HCT116 (cell line): ENCODE measurements at regions not wholly inside any gene's neighbourhood (a gene's known extent, or its start where the extent isn't known, plus 50 kb on each side); places are given as distances from the start of the nearest gene placed in this dataset.

Experiments used
- ATAC-seq: fragments of 200-7000 bp; cut with Tn5 transposase; 2 replicates; pipeline ENCODE4 v1.9.1; 2020; ENCODE audit warnings: mild to moderate bottlenecking, moderate library complexity
- BruUV-seq: library from RNA; stranded (reverse); fragments of 400-500 nt; replicated peaks from 2 replicates; lab custom pipeline; 2021; lab: Mats Ljungman, UMichigan
- CTCF ChIA-PET: fragments of 300-600 bp; sonication (Branson Sonifier 250); formaldehyde crosslinking; loops from one replicate; lab custom pipeline; 2021; ENCODE audit warnings: antibody characterized with exemption; lab: Charles Lee
- POLR2A ChIA-PET: fragments of 300-600, 350-600 bp; sonication (Branson Sonifier 250); formaldehyde crosslinking; loops from one replicate; lab custom pipeline; 2021; ENCODE audit warnings: antibody characterized with exemption; lab: Charles Lee
- RAD21 ChIA-PET, 2 experiments: fragments of 300-600 bp; sonication (Branson Sonifier 250); formaldehyde crosslinking; loops; one replicate each; lab custom pipeline; 2023; ENCODE audit warnings: low total read pairs in 2 of 2; ENCODE audit not compliant: uncharacterized antibody in 2 of 2, unreplicated experiment in 2 of 2, low non-redundant PET in 1 of 2; lab: Charles Lee
- DNase-seq: peaks from one replicate; pipeline ENCODE4 v3.0.0-alpha.2; 2010; ENCODE audit warnings: low read depth, low spot score
- H2AFZ ChIP-seq: fragments of 200-600 bp; shearing (Covaris generic), sonication (generic); 2 replicates; pipeline ENCODE4 v1.6.1; 2017; ENCODE audit warnings: low read depth, mixed run types, mixed read lengths, antibody characterized with exemption, low read length; ENCODE audit not compliant: poor library complexity, severe bottlenecking
- H3K27ac ChIP-seq: 2 replicates; pipeline ENCODE4 v1.5.1; 2012; ENCODE audit warnings: low read depth, low read length
- H3K27me3 ChIP-seq: fragments of 200-600 bp; sonication (generic); 2 replicates; pipeline ENCODE4 v1.6.1; 2016; ENCODE audit warnings: mixed run types, low read length, mixed read lengths; ENCODE audit not compliant: insufficient read depth
- H3K36me3 ChIP-seq, 2 experiments: fragments of 200-500 bp in 1 of 2; fragments of 200-600 bp in 1 of 2; sonication (Bioruptor generic) in 1 of 2; sonication (generic) in 1 of 2; 2 replicates each; pipeline versions ENCODE4 v1.5.1 to v1.6.1; 2014 to 2016; ENCODE audit warnings: low read length in 2 of 2, inconsistent platforms in 1 of 2, mixed read lengths in 1 of 2, mixed run types in 1 of 2; ENCODE audit not compliant: insufficient read depth in 2 of 2, control insufficient read depth in 1 of 2
- H3K4me1 ChIP-seq, 2 experiments: fragments of 200-600 bp in 1 of 2; sonication (generic) in 1 of 2; 2 replicates each; pipeline versions ENCODE4 v1.5.1 to v1.6.1; 2012 to 2017; ENCODE audit warnings: low read length in 2 of 2, inconsistent platforms in 1 of 2, mild to moderate bottlenecking in 1 of 2, mixed read lengths in 1 of 2, mixed run types in 1 of 2, moderate library complexity in 1 of 2; ENCODE audit not compliant: insufficient read depth in 2 of 2, control insufficient read depth in 1 of 2
- H3K4me2 ChIP-seq: fragments of 200-600 bp; sonication (generic); 2 replicates; pipeline ENCODE4 v1.6.1; 2017; ENCODE audit warnings: mixed run types, low read length, mixed read lengths
- H3K4me3 ChIP-seq, 2 experiments: fragments of 200-600 bp in 1 of 2; sonication (generic) in 1 of 2; replicated peaks in 1 of 2; 2 replicates each; pipeline ENCODE4 v1.5.1; 2011 to 2016; ENCODE audit warnings: low read length in 2 of 2, control low read depth in 1 of 2, low read depth in 1 of 2, mild to moderate bottlenecking in 1 of 2, mixed read lengths in 1 of 2, mixed run types in 1 of 2
- H3K79me2 ChIP-seq: fragments of 200-600 bp; sonication (generic); 2 replicates; pipeline ENCODE4 v1.6.1; 2017; ENCODE audit warnings: mild to moderate bottlenecking, mixed run types, low read length, moderate library complexity, mixed read lengths; ENCODE audit not compliant: insufficient read depth
- H3K9ac ChIP-seq: fragments of 200-600 bp; sonication (generic); 2 replicates; pipeline ENCODE4 v1.6.1; 2016; ENCODE audit warnings: low read length, mixed read lengths
- H3K9me2 ChIP-seq: fragments of 200-600 bp; sonication (generic), shearing (Covaris generic); 2 replicates; pipeline ENCODE4 v1.6.1; 2017; ENCODE audit warnings: mixed run types, mild to moderate bottlenecking, moderate library complexity; ENCODE audit not compliant: insufficient read depth
- H3K9me3 ChIP-seq, 2 experiments: fragments of 200-500 bp in 1 of 2; fragments of 200-600 bp in 1 of 2; sonication (Bioruptor generic) in 1 of 2; sonication (generic) in 1 of 2; 2 replicates each; pipeline ENCODE4 v1.6.1; 2014 to 2017; ENCODE audit warnings: low read length in 2 of 2, mixed read lengths in 2 of 2, inconsistent platforms in 1 of 2, low read depth in 1 of 2, mild to moderate bottlenecking in 1 of 2, mixed run types in 1 of 2, moderate library complexity in 1 of 2; ENCODE audit not compliant: control insufficient read depth in 1 of 2, insufficient read depth in 1 of 2
- H4K20me1 ChIP-seq: fragments of 200-600 bp; sonication (generic), shearing (Covaris generic); 2 replicates; pipeline ENCODE4 v1.6.1; 2017; ENCODE audit warnings: mixed run types, mild to moderate bottlenecking, moderate library complexity; ENCODE audit not compliant: insufficient read depth
- CBX3 ChIP-seq: IDR thresholded peaks from 2 replicates; pipeline ENCODE4 v1.6.1; 2012; ENCODE audit warnings: low read depth
- CEBPB ChIP-seq: IDR thresholded peaks from 2 replicates; pipeline ENCODE4 v1.6.1; 2012; ENCODE audit warnings: low read depth
- EGR1 ChIP-seq: IDR thresholded peaks from 2 replicates; pipeline ENCODE4 v1.6.1; 2012; ENCODE audit warnings: low read depth
- EZH2phosphoT487 ChIP-seq: fragments of 200-600 bp; IDR thresholded peaks from 2 replicates; pipeline ENCODE4 v1.6.1; 2018; ENCODE audit warnings: antibody characterized with exemption, borderline replicate concordance
- POLR2A ChIP-seq: IDR thresholded peaks from 2 replicates; pipeline ENCODE4 v1.7.0; 2011; ENCODE audit warnings: borderline replicate concordance; ENCODE audit not compliant: insufficient read depth, insufficient read length; ENCODE audit errors: extremely low read depth
- POLR2AphosphoS5 ChIP-seq: IDR thresholded peaks from 2 replicates; pipeline ENCODE4 v1.6.1; 2011; ENCODE audit warnings: mild to moderate bottlenecking, low read depth, low read length, moderate library complexity
- RAD21 ChIP-seq: IDR thresholded peaks from 2 replicates; pipeline ENCODE4 v1.6.1; 2012; ENCODE audit warnings: low read depth, mild to moderate bottlenecking
- SIN3A ChIP-seq: IDR thresholded peaks from 2 replicates; pipeline ENCODE4 v1.6.1; 2012; ENCODE audit warnings: low read depth
- SP1 ChIP-seq: IDR thresholded peaks from 2 replicates; pipeline ENCODE4 v1.6.1; 2012; ENCODE audit warnings: low read depth
- TCF7L2 ChIP-seq: IDR thresholded peaks from 2 replicates; pipeline ENCODE4 v1.7.0; 2011; ENCODE audit warnings: borderline replicate concordance, inconsistent platforms; ENCODE audit not compliant: insufficient read depth, insufficient read length; ENCODE audit errors: extremely low read depth
- ZFX ChIP-seq: fragments of 450-650 bp; IDR thresholded peaks from 2 replicates; pipeline ENCODE4 v1.6.1; 2017
- intact Hi-C: fragments of 100-400 bp; cut with micrococcal nuclease; formaldehyde crosslinking; loops from 2 replicates; pipeline ENCODE4 v1.10.0; 2022
- TF ChIP-seq, protein P1 (sequence below): IDR thresholded peaks from 2 replicates; pipeline ENCODE4 v1.6.1; 2012; ENCODE audit warnings: low read depth
- TF ChIP-seq, protein P2 (sequence below): IDR thresholded peaks from 2 replicates; pipeline ENCODE4 v1.6.1; 2011; ENCODE audit warnings: mild to moderate bottlenecking, low read length, moderate library complexity; ENCODE audit not compliant: insufficient replicate concordance; ENCODE audit errors: extremely low read depth

DNA sequence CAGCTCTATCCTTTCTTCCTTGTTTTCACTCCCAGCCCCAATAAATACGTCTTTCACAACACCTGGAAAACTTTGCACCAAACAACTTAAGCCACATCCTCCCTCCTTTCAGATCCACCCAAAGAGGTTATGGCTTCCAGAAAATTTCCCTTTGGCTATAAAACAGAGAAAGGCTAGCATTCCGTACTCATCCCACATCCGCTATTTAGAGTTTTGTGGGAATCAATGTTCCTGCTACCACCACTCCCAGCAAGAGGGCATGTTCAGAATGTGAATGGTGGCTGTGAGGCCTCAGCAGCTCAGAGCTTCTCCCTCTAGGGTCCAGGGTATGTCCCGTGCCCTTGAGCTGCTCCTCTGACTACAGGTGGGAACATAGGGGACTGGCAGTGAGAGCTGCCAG, 214.6 kb downstream of the NCK2 start:
- ChIA-PET POLR2A (no interaction called here), RAD21 (no interaction called here), CTCF (no interaction called here)
- DNase-seq (no peak), ATAC-seq (no peak)
- Histone ChIP-seq H3K9ac (no peak overlapping the region), H3K4me2 (no peak overlapping the region), H2AFZ (no peak overlapping the region), H3K79me2 (no peaks in the 10 kb centered on the region), H3K9me3 (no peaks in the 10 kb centered on the region), H3K27ac (no peak overlapping the region), H3K4me1 (no peaks in the 10 kb centered on the region), H4K20me1 (no peaks in the 10 kb centered on the region), H3K9me2 (no peaks in the 10 kb centered on the region), H3K27me3 (peaks cover 21% of the 10 kb centered on the region; the same call in 1 of the 2 replicates), H3K36me3 (no peaks in the 10 kb centered on the region), H3K4me3 (no peak overlapping the region)
- intact Hi-C loops = no loop called here
- BruUV-seq = no TSS peak
- TF ChIP-seq ZFX = no peak
- no peak for TF ChIP-seq POLR2A
- no peak for TF ChIP-seq SIN3A
- no peak for TF ChIP-seq CEBPB
- TF ChIP-seq RAD21 = no peak
- no peak for TF ChIP-seq CBX3
- no peak for TF ChIP-seq TCF7L2
- no peak for TF ChIP-seq EGR1
- TF ChIP-seq, protein P1, sequence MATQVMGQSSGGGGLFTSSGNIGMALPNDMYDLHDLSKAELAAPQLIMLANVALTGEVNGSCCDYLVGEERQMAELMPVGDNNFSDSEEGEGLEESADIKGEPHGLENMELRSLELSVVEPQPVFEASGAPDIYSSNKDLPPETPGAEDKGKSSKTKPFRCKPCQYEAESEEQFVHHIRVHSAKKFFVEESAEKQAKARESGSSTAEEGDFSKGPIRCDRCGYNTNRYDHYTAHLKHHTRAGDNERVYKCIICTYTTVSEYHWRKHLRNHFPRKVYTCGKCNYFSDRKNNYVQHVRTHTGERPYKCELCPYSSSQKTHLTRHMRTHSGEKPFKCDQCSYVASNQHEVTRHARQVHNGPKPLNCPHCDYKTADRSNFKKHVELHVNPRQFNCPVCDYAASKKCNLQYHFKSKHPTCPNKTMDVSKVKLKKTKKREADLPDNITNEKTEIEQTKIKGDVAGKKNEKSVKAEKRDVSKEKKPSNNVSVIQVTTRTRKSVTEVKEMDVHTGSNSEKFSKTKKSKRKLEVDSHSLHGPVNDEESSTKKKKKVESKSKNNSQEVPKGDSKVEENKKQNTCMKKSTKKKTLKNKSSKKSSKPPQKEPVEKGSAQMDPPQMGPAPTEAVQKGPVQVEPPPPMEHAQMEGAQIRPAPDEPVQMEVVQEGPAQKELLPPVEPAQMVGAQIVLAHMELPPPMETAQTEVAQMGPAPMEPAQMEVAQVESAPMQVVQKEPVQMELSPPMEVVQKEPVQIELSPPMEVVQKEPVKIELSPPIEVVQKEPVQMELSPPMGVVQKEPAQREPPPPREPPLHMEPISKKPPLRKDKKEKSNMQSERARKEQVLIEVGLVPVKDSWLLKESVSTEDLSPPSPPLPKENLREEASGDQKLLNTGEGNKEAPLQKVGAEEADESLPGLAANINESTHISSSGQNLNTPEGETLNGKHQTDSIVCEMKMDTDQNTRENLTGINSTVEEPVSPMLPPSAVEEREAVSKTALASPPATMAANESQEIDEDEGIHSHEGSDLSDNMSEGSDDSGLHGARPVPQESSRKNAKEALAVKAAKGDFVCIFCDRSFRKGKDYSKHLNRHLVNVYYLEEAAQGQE = no peak
- TF ChIP-seq EZH2phosphoT487 = no peak
- TF ChIP-seq, protein P2, sequence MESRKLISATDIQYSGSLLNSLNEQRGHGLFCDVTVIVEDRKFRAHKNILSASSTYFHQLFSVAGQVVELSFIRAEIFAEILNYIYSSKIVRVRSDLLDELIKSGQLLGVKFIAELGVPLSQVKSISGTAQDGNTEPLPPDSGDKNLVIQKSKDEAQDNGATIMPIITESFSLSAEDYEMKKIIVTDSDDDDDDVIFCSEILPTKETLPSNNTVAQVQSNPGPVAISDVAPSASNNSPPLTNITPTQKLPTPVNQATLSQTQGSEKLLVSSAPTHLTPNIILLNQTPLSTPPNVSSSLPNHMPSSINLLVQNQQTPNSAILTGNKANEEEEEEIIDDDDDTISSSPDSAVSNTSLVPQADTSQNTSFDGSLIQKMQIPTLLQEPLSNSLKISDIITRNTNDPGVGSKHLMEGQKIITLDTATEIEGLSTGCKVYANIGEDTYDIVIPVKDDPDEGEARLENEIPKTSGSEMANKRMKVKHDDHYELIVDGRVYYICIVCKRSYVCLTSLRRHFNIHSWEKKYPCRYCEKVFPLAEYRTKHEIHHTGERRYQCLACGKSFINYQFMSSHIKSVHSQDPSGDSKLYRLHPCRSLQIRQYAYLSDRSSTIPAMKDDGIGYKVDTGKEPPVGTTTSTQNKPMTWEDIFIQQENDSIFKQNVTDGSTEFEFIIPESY = no peak
- no peak for TF ChIP-seq POLR2AphosphoS5
- no peak for TF ChIP-seq SP1
